ENCODE measurements at regions not wholly inside any gene's neighbourhood (a gene's known extent, or its start where the extent isn't known, plus 50 kb on each side); places are given as distances from the start of the nearest gene placed in this dataset.

DNA sequence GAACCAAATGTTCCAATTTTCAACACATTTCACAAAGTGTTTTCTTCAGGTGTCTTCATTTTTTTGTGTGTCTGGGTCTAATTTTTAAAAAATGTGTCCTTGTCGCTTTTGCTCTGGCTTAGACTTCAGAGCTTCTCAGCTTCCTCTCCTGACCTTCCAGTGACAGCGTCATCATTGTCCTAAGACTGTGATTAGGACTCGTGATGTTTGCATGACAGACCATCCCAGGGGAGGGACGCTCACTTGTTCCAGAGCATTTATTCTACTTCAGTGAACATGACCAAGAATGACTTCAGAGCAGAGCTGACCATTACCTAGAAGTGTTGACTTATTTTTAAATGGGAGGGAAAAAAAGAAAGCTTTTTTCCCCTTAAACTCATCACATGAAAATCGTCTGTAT lies 591.9 kb downstream of the IRS1 start:
- Histone ChIP-seq H3K27me3 (replicated peaks; ENCODE audit: insufficient read depth) (no peaks in the 10 kb centered on the region), H3K9me3 (ENCODE audit: low read depth) (no peaks in the 10 kb centered on the region), H3K9ac (no peak overlapping the region), H3K9me2 (ENCODE audit: insufficient read depth) (no peaks in the 10 kb centered on the region), H3F3A (ENCODE audit: insufficient read depth) (no peaks in the 10 kb centered on the region), H3K4me2 (ENCODE audit: unreplicated experiment) (no peak overlapping the region), H3K27ac (no peak overlapping the region), H2AFZ (no peak overlapping the region), H4K20me1 (ENCODE audit: insufficient read depth) (no peaks in the 10 kb centered on the region), H3K4me1 (ENCODE audit: insufficient read depth) (peaks cover 27% of the 10 kb centered on the region), H3K79me2 (ENCODE audit: insufficient read depth) (no peaks in the 10 kb centered on the region), H3K36me3 (ENCODE audit: low read depth) (no peaks in the 10 kb centered on the region), H3K4me3 (no peak overlapping the region)
- in situ Hi-C loops (cut with MboI), result no loop called here
- no peak for DNase-seq
- TF ChIP-seq EZH2 (IDR thresholded peaks at IDR 0.05; ENCODE audit: insufficient read depth, poor library complexity, severe bottlenecking) (no peak), EZH2phosphoT487 (IDR thresholded peaks at IDR 0.05; ENCODE audit: insufficient read depth, low read depth) (no peak)
- WGBS, 2 experiments (ENCODE audit: low coverage in 1 of 2, low lambda C conversion rate in 2 of 2, missing lambda C conversion rate in 2 of 2), result 44 to 46% methylated on average over 5 of the region's 5 CpGs

DNA sequence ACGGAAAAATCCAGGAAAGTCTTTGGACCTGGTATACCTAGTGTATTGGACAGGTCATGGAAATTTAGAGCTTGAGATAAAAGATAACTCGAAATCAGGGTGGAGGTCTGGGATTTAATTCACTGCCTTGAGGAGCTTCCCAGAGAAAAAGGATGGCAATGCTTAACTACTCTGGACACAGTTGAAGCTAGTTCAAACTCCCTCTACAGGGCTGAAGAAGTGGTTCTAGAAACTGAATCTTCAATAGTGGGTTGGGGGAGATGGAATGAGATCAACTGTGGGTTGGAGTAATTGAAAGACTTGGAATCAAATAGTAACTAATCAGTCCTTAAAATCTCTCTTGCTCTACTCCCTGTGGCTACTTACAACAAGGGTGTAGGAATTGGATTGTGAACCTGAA lies 600.1 kb downstream of the IRS1 start:
- no peaks in the 10 kb centered on the region for H4K20me1 ChIP-seq (ENCODE audit: insufficient read depth)
- no peaks in the 10 kb centered on the region for H3F3A ChIP-seq (ENCODE audit: insufficient read depth)
- H3K4me1 ChIP-seq (ENCODE audit: insufficient read depth), result no peaks in the 10 kb centered on the region
- no peaks in the 10 kb centered on the region for H3K9me3 ChIP-seq (ENCODE audit: low read depth)
- no peaks in the 10 kb centered on the region for H3K27me3 ChIP-seq (replicated peaks; ENCODE audit: insufficient read depth)
- in situ Hi-C loops (cut with MboI), result loop anchor here (10.0 kb wide), 1 partner anchor 595 kb away; the partner anchor contains the start of gene IRS1
- WGBS, 2 experiments (ENCODE audit: low coverage in 1 of 2, low lambda C conversion rate in 2 of 2, missing lambda C conversion rate in 2 of 2), result 74 to 75% methylated on average over 2 of the region's 2 CpGs
- no peaks in the 10 kb centered on the region for H3K36me3 ChIP-seq (ENCODE audit: low read depth)
- H3K4me3 ChIP-seq, result no peak overlapping the region
- no peak overlapping the region for H3K27ac ChIP-seq
- no peaks in the 10 kb centered on the region for H3K9me2 ChIP-seq (ENCODE audit: insufficient read depth)
- H2AFZ ChIP-seq, result no peak overlapping the region
- no peaks in the 10 kb centered on the region for H3K79me2 ChIP-seq (ENCODE audit: insufficient read depth)
- no peak for DNase-seq
- H3K9ac ChIP-seq, result no peak overlapping the region
- no peak overlapping the region for H3K4me2 ChIP-seq (ENCODE audit: unreplicated experiment)
- TF ChIP-seq EZH2 (IDR thresholded peaks at IDR 0.05; ENCODE audit: insufficient read depth, poor library complexity, severe bottlenecking), result no peak
- no peak for TF ChIP-seq EZH2phosphoT487 (IDR thresholded peaks at IDR 0.05; ENCODE audit: insufficient read depth, low read depth)

DNA sequence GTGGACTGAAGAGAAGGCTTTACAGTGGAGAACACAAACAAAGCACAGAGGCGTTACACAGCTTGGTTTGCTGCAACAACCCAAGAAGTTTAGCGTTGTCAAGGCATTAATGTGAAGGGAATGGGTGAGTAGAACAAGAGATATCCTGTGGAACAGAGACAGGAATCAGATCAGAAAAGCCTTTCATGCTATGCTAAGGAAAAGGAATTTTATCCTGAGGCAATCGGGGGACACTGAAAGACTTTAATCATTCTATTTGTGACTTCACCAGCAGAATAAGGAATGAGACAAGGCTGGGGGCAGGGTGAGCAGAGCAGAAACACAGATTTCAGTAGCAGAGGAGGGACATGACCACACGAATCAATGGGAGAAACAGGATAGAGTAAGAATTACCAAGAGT lies 600.7 kb downstream of the IRS1 start:
- no peaks in the 10 kb centered on the region for H4K20me1 ChIP-seq (ENCODE audit: insufficient read depth)
- H3K36me3 ChIP-seq (ENCODE audit: low read depth), result no peaks in the 10 kb centered on the region
- no peak overlapping the region for H3K9ac ChIP-seq
- WGBS, 2 experiments (ENCODE audit: low coverage in 1 of 2, low lambda C conversion rate in 2 of 2, missing lambda C conversion rate in 2 of 2), result 82 to 87% methylated on average over 4 of the region's 4 CpGs
- in situ Hi-C loops (cut with MboI), result loop anchor here (10.0 kb wide), 1 partner anchor 596 kb away; the partner anchor contains the start of gene IRS1
- no peaks in the 10 kb centered on the region for H3K9me3 ChIP-seq (ENCODE audit: low read depth)
- DNase-seq, result no peak
- TF ChIP-seq EZH2 (IDR thresholded peaks at IDR 0.05; ENCODE audit: insufficient read depth, poor library complexity, severe bottlenecking) (no peak), EZH2phosphoT487 (IDR thresholded peaks at IDR 0.05; ENCODE audit: insufficient read depth, low read depth) (no peak)
- H3F3A ChIP-seq (ENCODE audit: insufficient read depth), result no peaks in the 10 kb centered on the region
- no peak overlapping the region for H3K4me2 ChIP-seq (ENCODE audit: unreplicated experiment)
- no peaks in the 10 kb centered on the region for H3K79me2 ChIP-seq (ENCODE audit: insufficient read depth)
- H3K27ac ChIP-seq, result no peak overlapping the region
- no peaks in the 10 kb centered on the region for H3K27me3 ChIP-seq (replicated peaks; ENCODE audit: insufficient read depth)
- H3K9me2 ChIP-seq (ENCODE audit: insufficient read depth), result no peaks in the 10 kb centered on the region
- no peak overlapping the region for H2AFZ ChIP-seq
- H3K4me3 ChIP-seq, result no peak overlapping the region
- H3K4me1 ChIP-seq (ENCODE audit: insufficient read depth), result no peaks in the 10 kb centered on the region

DNA sequence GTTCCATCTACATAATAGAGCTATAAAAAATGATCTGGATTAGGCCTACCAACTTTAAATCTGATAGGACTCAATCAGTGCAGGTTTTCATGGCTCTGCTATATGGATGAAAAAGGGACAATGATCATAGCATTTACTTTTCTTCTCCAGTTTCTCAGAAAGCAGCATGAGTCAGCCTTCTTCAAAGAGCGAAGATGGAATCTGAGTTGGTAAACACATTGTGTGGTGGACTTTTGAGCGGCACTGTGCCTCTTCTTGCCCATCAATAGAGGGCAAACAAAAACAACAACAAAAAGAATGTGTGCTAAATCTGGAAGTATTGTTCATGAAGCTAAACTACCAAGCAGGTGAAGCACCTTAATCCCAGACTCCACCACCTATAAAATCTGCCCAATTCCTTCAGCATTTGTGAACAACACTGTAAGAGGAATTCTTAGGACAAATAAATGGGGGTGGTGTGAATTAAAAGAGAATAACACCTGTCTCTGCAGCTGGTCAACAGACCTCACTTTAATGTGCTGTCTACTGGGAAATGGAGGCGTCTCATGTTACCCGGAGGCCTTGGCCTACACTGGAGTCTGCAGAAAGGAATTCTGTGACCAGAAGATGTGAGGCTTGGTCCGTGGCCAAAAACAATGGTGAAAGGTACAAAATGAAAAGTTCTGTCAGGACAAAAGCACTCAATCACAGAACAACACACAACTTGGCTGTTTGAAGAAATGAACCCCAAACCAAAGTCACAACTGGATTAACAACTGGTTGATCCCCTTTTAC lies 609.0 kb downstream of the IRS1 start:
- DNase-seq, result no peak
- H3K27ac ChIP-seq, result no peak overlapping the region

More for the DNA sequence above, 609.0 kb downstream of the IRS1 start:
- H3K9me3 ChIP-seq (ENCODE audit: low read depth), result no peaks in the 10 kb centered on the region
- in situ Hi-C loops (cut with MboI), result loop anchor here (10.0 kb wide), 1 partner anchor 604 kb away; the partner anchor contains the start of gene IRS1
- H3K79me2 ChIP-seq (ENCODE audit: insufficient read depth), result no peaks in the 10 kb centered on the region
- H3K9me2 ChIP-seq (ENCODE audit: insufficient read depth), result no peaks in the 10 kb centered on the region
- H3K4me3 ChIP-seq, result no peak overlapping the region
- no peaks in the 10 kb centered on the region for H3K36me3 ChIP-seq (ENCODE audit: low read depth)
- H3K4me1 ChIP-seq (ENCODE audit: insufficient read depth), result peaks cover 27% of the 10 kb centered on the region
- WGBS, 2 experiments (ENCODE audit: low coverage in 1 of 2, low lambda C conversion rate in 2 of 2, missing lambda C conversion rate in 2 of 2), result 72 to 74% methylated on average over 5 of the region's 5 CpGs
- H3K4me2 ChIP-seq (ENCODE audit: unreplicated experiment), result no peak overlapping the region
- no peaks in the 10 kb centered on the region for H4K20me1 ChIP-seq (ENCODE audit: insufficient read depth)
- no peaks in the 10 kb centered on the region for H3K27me3 ChIP-seq (replicated peaks; ENCODE audit: insufficient read depth)
- TF ChIP-seq EZH2phosphoT487 (IDR thresholded peaks at IDR 0.05; ENCODE audit: insufficient read depth, low read depth) (no peak), EZH2 (IDR thresholded peaks at IDR 0.05; ENCODE audit: insufficient read depth, poor library complexity, severe bottlenecking) (no peak)
- H3F3A ChIP-seq (ENCODE audit: insufficient read depth), result peaks cover 26% of the 10 kb centered on the region
- H2AFZ ChIP-seq, result no peak overlapping the region
- H3K9ac ChIP-seq, result no peak overlapping the region

Measured in GM23248 (cell line).